Mesothelial cell of epicardium (in vitro differentiated cells): ENCODE measurements at regions not wholly inside any gene's neighbourhood (a gene's known extent, or its start where the extent isn't known, plus 50 kb on each side); places are given as distances from the start of the nearest gene placed in this dataset.

Source experiments
- DNase-seq, 2 experiments: peaks; one replicate each; pipeline ENCODE4 v3.0.0; 2021; ENCODE audit warnings: low spot score in 2 of 2; ENCODE audit not compliant: unreplicated experiment in 2 of 2
- H3K27ac Mint-ChIP-seq: 2 replicates; pipeline ENCODE4 v1.8.0; 2021; ENCODE audit warnings: mixed read lengths
- H3K27me3 Mint-ChIP-seq: 2 replicates; pipeline ENCODE4 v1.8.0; 2021; ENCODE audit warnings: low read depth, mixed read lengths
- H3K36me3 Mint-ChIP-seq: 2 replicates; pipeline ENCODE4 v1.8.0; 2021; ENCODE audit warnings: mixed read lengths
- H3K4me1 Mint-ChIP-seq: 2 replicates; pipeline ENCODE4 v1.8.0; 2021; ENCODE audit warnings: mixed read lengths
- H3K4me3 Mint-ChIP-seq: 2 replicates; pipeline ENCODE4 v1.8.0; 2021; ENCODE audit warnings: mild to moderate bottlenecking, moderate library complexity, mixed read lengths
- H3K9me3 Mint-ChIP-seq: 2 replicates; pipeline ENCODE4 v1.8.0; 2021; ENCODE audit warnings: mixed read lengths
- TF ChIP-seq, protein P1 (sequence below): fragments of 200-600 bp; sonication (generic); IDR thresholded peaks from one replicate; pipeline ENCODE4 v1.5.0; 2021; ENCODE audit warnings: antibody characterized with exemption; ENCODE audit not compliant: unreplicated experiment

DNA sequence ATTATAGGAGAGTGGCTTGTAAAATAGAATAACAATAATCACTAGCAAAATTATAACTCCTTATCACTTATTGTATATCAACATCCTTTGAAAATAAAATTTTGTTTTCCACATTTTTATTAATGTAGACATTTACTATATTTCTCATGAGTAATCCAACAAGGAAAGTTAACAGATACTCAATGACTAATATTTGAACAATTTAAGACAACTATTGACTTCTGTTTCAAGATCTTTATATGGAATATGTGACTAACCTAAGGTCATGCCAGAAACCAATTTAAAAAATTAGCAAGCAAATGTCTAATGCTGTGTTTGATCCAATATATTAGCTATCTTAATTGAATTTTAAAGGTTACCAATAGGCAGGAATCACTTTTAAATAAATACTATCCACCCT, 638.5 kb upstream of the FLRT2 start:
- Mint-ChIP-seq H3K4me3 (no peak overlapping the region), H3K4me1 (no peaks in the 10 kb centered on the region), H3K27ac (no peak overlapping the region), H3K27me3 (no peaks in the 10 kb centered on the region), H3K9me3 (peaks cover 33% of the 10 kb centered on the region), H3K36me3 (peaks cover 11% of the 10 kb centered on the region)
- no peak for DNase-seq
- TF ChIP-seq, protein P1, sequence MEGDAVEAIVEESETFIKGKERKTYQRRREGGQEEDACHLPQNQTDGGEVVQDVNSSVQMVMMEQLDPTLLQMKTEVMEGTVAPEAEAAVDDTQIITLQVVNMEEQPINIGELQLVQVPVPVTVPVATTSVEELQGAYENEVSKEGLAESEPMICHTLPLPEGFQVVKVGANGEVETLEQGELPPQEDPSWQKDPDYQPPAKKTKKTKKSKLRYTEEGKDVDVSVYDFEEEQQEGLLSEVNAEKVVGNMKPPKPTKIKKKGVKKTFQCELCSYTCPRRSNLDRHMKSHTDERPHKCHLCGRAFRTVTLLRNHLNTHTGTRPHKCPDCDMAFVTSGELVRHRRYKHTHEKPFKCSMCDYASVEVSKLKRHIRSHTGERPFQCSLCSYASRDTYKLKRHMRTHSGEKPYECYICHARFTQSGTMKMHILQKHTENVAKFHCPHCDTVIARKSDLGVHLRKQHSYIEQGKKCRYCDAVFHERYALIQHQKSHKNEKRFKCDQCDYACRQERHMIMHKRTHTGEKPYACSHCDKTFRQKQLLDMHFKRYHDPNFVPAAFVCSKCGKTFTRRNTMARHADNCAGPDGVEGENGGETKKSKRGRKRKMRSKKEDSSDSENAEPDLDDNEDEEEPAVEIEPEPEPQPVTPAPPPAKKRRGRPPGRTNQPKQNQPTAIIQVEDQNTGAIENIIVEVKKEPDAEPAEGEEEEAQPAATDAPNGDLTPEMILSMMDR, result no peak

DNA sequence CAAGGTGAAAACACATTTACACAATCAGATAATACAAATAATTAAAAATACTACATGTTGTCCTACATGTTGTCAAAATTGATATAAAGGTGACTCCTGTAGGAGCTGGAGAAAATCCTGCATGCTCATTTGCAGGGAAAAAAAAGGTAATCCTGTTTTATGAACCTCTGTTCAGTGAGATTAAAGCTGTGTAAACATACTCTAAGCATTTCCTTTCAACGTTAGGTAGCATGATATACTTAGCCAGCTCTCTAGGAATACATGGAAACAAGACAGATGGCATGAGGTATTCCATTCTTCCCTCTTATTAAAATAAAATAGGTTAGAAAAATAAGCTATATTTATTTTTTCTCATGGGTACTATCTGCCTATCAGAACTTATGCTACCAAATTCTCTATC, 635.7 kb upstream of the FLRT2 start:
- Mint-ChIP-seq H3K36me3 (peaks cover under 1% of the 10 kb centered on the region), H3K27me3 (no peaks in the 10 kb centered on the region), H3K4me1 (no peaks in the 10 kb centered on the region), H3K9me3 (peaks cover 24% of the 10 kb centered on the region), H3K4me3 (no peak overlapping the region), H3K27ac (no peak overlapping the region)
- no peak for DNase-seq
- TF ChIP-seq, protein P1, result no peak

DNA sequence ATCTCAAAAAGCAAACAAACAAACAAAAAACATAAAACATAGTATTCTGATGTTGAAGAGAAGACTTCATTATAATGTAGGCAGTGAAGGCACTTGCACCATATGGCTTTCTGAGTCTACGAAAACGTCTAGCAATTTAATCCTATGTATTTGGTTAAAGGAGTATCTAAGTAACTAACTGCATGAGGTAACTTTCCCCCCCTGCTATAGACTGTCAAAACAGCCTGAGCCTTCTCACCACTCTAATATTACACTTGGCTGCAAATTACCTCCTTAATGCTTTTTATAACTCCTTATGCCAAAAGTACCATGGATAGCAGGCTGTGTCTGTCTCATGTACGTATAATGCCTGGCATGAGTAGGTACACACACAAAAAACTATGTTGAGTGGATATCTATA, 607.6 kb upstream of the FLRT2 start:
- no peak overlapping the region for H3K27ac Mint-ChIP-seq
- TF ChIP-seq, protein P1, result no peak
- H3K4me1 Mint-ChIP-seq, result peaks cover under 1% of the 10 kb centered on the region
- H3K9me3 Mint-ChIP-seq, result no peaks in the 10 kb centered on the region
- H3K27me3 Mint-ChIP-seq, result no peaks in the 10 kb centered on the region
- no peak for DNase-seq
- H3K4me3 Mint-ChIP-seq, result no peak overlapping the region
- H3K36me3 Mint-ChIP-seq, result no peaks in the 10 kb centered on the region

DNA sequence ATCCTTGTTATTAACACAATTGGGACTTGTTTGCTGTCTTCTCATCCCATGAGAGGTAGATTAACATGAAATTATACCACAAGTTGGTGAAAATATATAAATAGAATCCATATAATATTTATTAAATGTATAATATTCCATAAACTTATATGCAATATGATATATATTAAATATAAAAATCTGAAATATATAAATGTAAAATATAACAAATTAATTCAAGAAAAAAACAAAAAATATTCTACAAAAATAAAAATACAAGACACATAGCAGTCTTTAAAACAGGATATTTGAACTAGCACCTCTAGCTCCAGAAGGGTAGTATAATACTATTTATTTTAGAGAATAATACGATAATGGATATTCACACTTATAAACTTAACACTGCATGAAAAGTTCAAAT, 603.3 kb upstream of the FLRT2 start:
- Mint-ChIP-seq H3K27ac (no peak overlapping the region), H3K4me3 (no peak overlapping the region), H3K36me3 (no peaks in the 10 kb centered on the region), H3K4me1 (peaks cover 21% of the 10 kb centered on the region), H3K27me3 (no peaks in the 10 kb centered on the region), H3K9me3 (no peaks in the 10 kb centered on the region)
- DNase-seq, result no peak
- TF ChIP-seq, protein P1, result no peak

DNA sequence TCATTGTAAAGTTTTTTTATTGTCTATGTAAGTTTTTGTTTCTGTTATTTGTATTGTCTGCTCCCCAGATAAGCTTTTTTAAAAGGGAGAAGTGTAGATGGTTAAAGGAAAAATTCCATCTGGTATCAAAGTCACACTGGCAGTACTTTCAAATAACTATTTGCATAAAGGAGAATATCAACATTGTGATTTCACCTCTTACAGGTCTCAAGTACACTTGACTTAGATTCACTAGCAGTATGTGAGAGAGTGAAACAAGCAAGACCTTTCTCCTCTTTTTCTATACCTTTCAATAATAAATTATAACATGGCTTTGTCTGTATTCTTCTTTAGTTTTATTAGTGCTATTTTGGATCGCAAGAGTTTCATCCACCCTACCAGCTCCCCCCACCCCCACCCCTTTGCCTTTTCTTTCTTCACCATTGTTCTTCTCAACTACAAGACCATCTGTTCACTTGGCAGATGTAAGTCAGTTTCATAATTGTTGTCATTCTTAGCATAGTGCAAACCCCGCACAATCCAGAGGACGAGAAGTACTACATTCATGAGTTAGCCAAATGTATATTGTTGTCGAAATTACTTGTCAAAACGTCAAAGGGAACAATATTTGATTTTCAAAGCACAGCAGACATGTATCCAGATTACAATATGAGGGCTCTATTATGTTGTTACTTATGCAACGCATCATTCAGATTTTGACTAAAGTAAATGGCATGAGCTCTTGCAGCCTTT, 602.7 kb upstream of the FLRT2 start:
- Mint-ChIP-seq H3K27me3 (no peaks in the 10 kb centered on the region), H3K9me3 (no peaks in the 10 kb centered on the region), H3K4me3 (no peak overlapping the region), H3K4me1 (peaks cover 21% of the 10 kb centered on the region), H3K27ac (no peak overlapping the region), H3K36me3 (no peaks in the 10 kb centered on the region)
- no peak for DNase-seq
- TF ChIP-seq, protein P1, result no peak
